Heart right ventricle (tissue), 16 donors: ENCODE measurements at regions not wholly inside any gene's neighbourhood (a gene's known extent, or its start where the extent isn't known, plus 50 kb on each side); places are given as distances from the start of the nearest gene placed in this dataset.

ENCODE experiments used
- ATAC-seq, 8 donors: fragments of 200-7000 bp; cut with Tn5 transposase; one replicate each; pipeline ENCODE4 v1.9.1; 2020; ENCODE audit warnings: mild to moderate bottlenecking in 8 of 8, moderate library complexity in 8 of 8, moderate number of reproducible peaks in 1 of 8
- DNase-seq, 2 donors: peaks; one replicate each; pipeline ENCODE4 v3.0.0-alpha.2; 2020
- H3K27ac ChIP-seq, 10 donors: fragments of 200-600 bp; sonication (generic) in 2 of 10; one replicate each; pipeline versions ENCODE4 v1.5.0 to v1.8.0; 2020 to 2022; ENCODE audit warnings: mild to moderate bottlenecking in 3 of 10
- H3K27me3 ChIP-seq, 7 donors: fragments of 200-600 bp; one replicate each; pipeline ENCODE4 v1.8.0; 2021 to 2022; ENCODE audit warnings: mild to moderate bottlenecking in 2 of 7
- H3K36me3 ChIP-seq, 9 donors: fragments of 200-600 bp; sonication (generic) in 1 of 9; one replicate each; pipeline versions ENCODE4 v1.5.0 to v1.8.0; 2020 to 2022; ENCODE audit warnings: mild to moderate bottlenecking in 2 of 9
- H3K4me1 ChIP-seq, 9 donors: fragments of 200-600 bp; sonication (generic) in 1 of 9; one replicate each; pipeline versions ENCODE4 v1.5.0 to v1.8.0; 2020 to 2022; ENCODE audit warnings: mild to moderate bottlenecking in 4 of 9
- H3K4me3 ChIP-seq, 10 donors: fragments of 200-600 bp; sonication (generic) in 2 of 10; one replicate each; pipeline versions ENCODE4 v1.5.0 to v1.8.0; 2020 to 2022; ENCODE audit warnings: mild to moderate bottlenecking in 7 of 10, moderate library complexity in 2 of 10
- H3K9me3 ChIP-seq, 11 donors: fragments of 200-600 bp in 10 of 11; sonication (generic) in 2 of 11; one replicate each; pipeline versions ENCODE4 v1.5.0 to v1.8.0; 2013 to 2022; ENCODE audit warnings: mild to moderate bottlenecking in 2 of 11, control low read depth in 1 of 11, moderate library complexity in 1 of 11
- WGBS, 2 donors: extraction: QIAGEN DNeasy Blood & Tissue Kit; methylation state at CpG; one replicate each; pipeline ENCODE4 v1.1.7; 2013; ENCODE audit warnings: inconsistent platforms in 1 of 2; 5-methylcytosine and 5-hydroxymethylcytosine counted together
- intact Hi-C, 10 donors: fragments of 100-400 bp; cut with DNase I; formaldehyde crosslinking; loops; one replicate each; pipeline versions ENCODE4 v1.11.1 to v1.14.2; 2022
- TF ChIP-seq, protein P1 (sequence below), 9 donors: fragments of 200-600 bp; sonication (generic) in 2 of 9; IDR thresholded peaks; one replicate each; pipeline versions ENCODE4 v1.5.0 to v1.8.0; 2021 to 2022; ENCODE audit warnings: antibody characterized with exemption in 9 of 9, mild to moderate bottlenecking in 5 of 9, moderate library complexity in 1 of 9
- donor health status: Arrhythmogenic right ventricular cardiomyopathy.
- donor health status: ischemic (EF 13 %, LVEDD 7.1; RV severe dilation, severe dysfunction).
- donor health status: healthy with polysubstance abuse.
- donor health status: DM: no; HTN: yes; CAD: no.
- donor health status: DM: no; HTN: no; CAD: no.
- donor health status: ischemic (EF 25% LVEDD 6.9; RV normal size, moderate dysfunction).
- donor health status: ischemic (EF 25% LVEDD 5.7; RV mildly dilated, moderate dysfunction).
- donor health status: healthy.
- donor health status: DM: yes; HTN: yes; CAD: no.
- donor health status: Ischemic cardiomyopathy.
- donor health status: ischemic (EF 35%, LVEDD 5.7; RV mildly dilated, moderate dysfunction).
- donor health status: nonischemic (EF 11% LVEDD 7.7; RV severe dilation, severe dysfunction).
- donor health status: DM: yes; HTN: yes; CAD: no.
- donor health status: PGD.
- donor health status: ischemic (EF 29% LVEDD 5.4; RV normal size, mild dysfunction).
- donor health status: nonischemic (EF 23%, LVEDD 6.1; RV moderate dilation, normal function).

DNA sequence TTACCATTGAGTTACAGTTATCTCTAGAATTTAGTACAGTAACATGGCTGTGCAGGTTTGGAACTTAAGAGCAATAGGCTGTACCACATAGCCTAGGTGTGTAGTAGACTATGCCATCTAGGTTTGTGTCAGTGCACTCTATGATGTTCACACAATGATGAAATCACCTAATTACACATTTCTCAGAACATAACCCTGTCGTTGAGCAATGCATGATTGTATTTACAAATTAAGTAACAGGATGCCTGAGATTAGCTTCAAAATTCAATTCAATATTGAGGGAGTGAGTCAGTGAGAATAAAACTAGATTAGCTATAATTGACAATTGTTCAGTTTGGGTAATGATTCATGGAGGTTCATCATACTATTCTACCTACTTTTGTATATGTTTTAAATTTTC lies 633.8 kb downstream of the IGSF11 start:
- H3K27ac ChIP-seq, result no peak overlapping the region
- no peak overlapping the region for H3K4me3 ChIP-seq
- TF ChIP-seq, protein P1, sequence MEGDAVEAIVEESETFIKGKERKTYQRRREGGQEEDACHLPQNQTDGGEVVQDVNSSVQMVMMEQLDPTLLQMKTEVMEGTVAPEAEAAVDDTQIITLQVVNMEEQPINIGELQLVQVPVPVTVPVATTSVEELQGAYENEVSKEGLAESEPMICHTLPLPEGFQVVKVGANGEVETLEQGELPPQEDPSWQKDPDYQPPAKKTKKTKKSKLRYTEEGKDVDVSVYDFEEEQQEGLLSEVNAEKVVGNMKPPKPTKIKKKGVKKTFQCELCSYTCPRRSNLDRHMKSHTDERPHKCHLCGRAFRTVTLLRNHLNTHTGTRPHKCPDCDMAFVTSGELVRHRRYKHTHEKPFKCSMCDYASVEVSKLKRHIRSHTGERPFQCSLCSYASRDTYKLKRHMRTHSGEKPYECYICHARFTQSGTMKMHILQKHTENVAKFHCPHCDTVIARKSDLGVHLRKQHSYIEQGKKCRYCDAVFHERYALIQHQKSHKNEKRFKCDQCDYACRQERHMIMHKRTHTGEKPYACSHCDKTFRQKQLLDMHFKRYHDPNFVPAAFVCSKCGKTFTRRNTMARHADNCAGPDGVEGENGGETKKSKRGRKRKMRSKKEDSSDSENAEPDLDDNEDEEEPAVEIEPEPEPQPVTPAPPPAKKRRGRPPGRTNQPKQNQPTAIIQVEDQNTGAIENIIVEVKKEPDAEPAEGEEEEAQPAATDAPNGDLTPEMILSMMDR (IDR thresholded peaks at IDR 0.05), result no peak
- no peaks in the 10 kb centered on the region for H3K27me3 ChIP-seq
- WGBS, 2 donors, result 54 to 68% methylated on average over 1 of the region's 1 CpG
- H3K4me1 ChIP-seq, result no peaks in the 10 kb centered on the region
- ATAC-seq (no peak), DNase-seq (no peak)
- intact Hi-C loops, result no loop called here
- no peaks in the 10 kb centered on the region for H3K36me3 ChIP-seq
- H3K9me3 ChIP-seq, result no peaks in the 10 kb centered on the region

DNA sequence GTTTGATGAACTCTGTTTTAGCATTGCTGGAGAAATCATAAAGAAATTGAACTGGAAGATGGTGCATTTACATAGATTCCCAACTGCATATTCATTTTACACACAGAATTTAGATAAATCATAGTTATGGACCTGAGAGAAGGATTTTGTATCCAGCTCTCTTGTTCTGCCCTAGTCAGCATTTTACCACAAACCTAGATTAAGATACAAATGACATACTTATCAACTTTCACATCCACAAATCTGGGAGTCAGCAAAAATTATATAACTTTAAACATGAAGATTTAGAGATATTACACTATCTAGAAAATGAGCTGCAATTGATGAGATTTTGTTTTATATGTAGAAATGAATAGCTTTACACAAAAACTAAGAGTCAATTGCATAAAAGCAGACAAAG lies 632.8 kb downstream of the IGSF11 start:
- Histone ChIP-seq H3K36me3 (no peaks in the 10 kb centered on the region), H3K9me3 (no peaks in the 10 kb centered on the region), H3K27ac (no peak overlapping the region), H3K4me1 (no peaks in the 10 kb centered on the region), H3K4me3 (no peak overlapping the region), H3K27me3 (no peaks in the 10 kb centered on the region)
- ATAC-seq (no peak), DNase-seq (no peak)
- TF ChIP-seq, protein P1 (IDR thresholded peaks at IDR 0.05), result no peak
- intact Hi-C loops, result no loop called here

DNA sequence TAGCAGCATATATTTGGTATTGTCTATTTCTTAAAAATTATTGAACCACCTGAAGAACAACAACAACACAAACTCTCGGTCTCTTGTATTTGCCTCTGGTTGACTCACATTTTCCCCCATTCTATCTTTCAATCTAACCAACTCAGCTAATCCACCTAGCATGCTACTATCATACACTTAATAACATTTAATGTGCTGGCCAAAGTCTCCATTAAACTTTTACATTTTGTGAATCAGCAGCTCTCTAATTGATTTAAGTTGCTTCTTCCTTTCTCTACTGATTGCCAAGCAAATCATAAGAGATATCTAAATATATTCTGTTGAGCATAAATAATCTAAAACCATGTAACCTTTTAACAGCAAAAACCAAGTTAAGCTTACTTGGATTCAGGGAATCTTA lies 631.7 kb downstream of the IGSF11 start:
- Histone ChIP-seq H3K9me3 (no peaks in the 10 kb centered on the region), H3K36me3 (no peaks in the 10 kb centered on the region), H3K27me3 (no peaks in the 10 kb centered on the region), H3K4me1 (no peaks in the 10 kb centered on the region), H3K27ac (no peak overlapping the region), H3K4me3 (no peak overlapping the region)
- DNase-seq, result no peak
- WGBS, 2 donors, result 91 to 92% methylated on average over 1 of the region's 1 CpG
- ATAC-seq, result no peak
- TF ChIP-seq, protein P1 (IDR thresholded peaks at IDR 0.05), result no peak
- intact Hi-C loops, result no loop called here

DNA sequence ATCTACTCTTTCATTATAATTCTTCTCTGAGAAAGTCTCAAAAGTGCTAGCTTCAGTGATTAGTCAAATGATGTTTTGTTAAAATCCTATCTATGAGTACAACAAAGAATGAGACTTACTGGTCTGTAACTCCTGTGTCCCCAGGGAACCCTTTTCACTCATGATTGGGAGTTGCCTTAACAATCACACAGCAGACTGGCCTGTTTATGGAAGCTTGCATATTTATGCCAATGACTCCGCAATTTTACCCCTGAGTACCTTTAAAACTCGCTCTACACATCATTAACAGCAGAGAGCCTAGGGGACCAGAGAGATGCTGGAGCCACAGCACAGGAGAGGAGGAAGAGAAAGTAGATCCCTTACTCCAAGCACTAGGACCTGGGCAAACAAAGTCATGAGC lies 628.1 kb downstream of the IGSF11 start:
- DNase-seq, result no peak
- Histone ChIP-seq H3K36me3 (no peaks in the 10 kb centered on the region), H3K9me3 (peaks cover 0 to 12% (median 0%) of the 10 kb centered on the region in 11 donors), H3K4me3 (no peak overlapping the region), H3K27me3 (no peaks in the 10 kb centered on the region), H3K27ac (no peak overlapping the region), H3K4me1 (no peaks in the 10 kb centered on the region)
- TF ChIP-seq, protein P1 (IDR thresholded peaks at IDR 0.05), result no peak
- ATAC-seq, result no peak
- WGBS, 2 donors, result 80 to 82% methylated on average over 2 of the region's 2 CpGs
- intact Hi-C loops, result no loop called here

DNA sequence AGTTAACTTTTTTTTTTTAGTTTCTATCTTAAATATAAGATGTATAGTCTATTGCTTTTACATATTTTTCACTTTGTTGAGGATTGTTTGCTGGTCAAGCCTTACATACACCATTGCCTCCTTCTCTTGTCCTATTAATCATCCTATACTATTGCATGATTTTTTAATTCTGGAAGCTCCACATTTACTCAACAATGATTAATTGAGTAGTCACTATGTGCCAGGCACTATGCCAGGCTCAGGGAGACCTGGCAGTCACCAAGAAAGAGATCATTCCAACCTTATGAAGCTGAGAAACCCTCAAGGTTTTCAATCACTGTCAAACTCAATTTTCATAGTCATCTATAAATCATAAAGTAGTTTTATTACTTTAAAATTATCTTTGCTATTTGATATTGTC lies 626.2 kb downstream of the IGSF11 start:
- DNase-seq (no peak), ATAC-seq (no peak)
- Histone ChIP-seq H3K4me1 (no peaks in the 10 kb centered on the region), H3K9me3 (peaks cover 0 to 16% (median 0%) of the 10 kb centered on the region in 11 donors), H3K27me3 (no peaks in the 10 kb centered on the region), H3K27ac (no peak overlapping the region), H3K4me3 (no peak overlapping the region), H3K36me3 (no peaks in the 10 kb centered on the region)
- intact Hi-C loops, result no loop called here
- TF ChIP-seq, protein P1 (IDR thresholded peaks at IDR 0.05), result no peak
